H9 (cell line): ENCODE measurements at regions not wholly inside any gene's neighbourhood (a gene's known extent, or its start where the extent isn't known, plus 50 kb on each side); places are given as distances from the start of the nearest gene placed in this dataset.

Source experiments
- DNase-seq: peaks from one replicate; pipeline ENCODE4 v3.0.0-alpha.2; 2017
- H2AFZ ChIP-seq: one replicate; pipeline ENCODE4 v1.6.1; 2013; ENCODE audit warnings: mild to moderate bottlenecking, low read length, control low read depth, moderate library complexity
- H2AK5ac ChIP-seq: 2 replicates; pipeline ENCODE4 v1.6.1; 2013; ENCODE audit warnings: low read length, control low read depth, mixed read lengths; ENCODE audit not compliant: insufficient read length
- H2BK120ac ChIP-seq: one replicate; pipeline ENCODE4 v1.6.1; 2013; ENCODE audit warnings: low read depth, mild to moderate bottlenecking, low read length, control low read depth, inconsistent platforms; ENCODE audit not compliant: poor library complexity, severe bottlenecking
- H2BK12ac ChIP-seq: 2 replicates; pipeline ENCODE4 v1.6.1; 2013; ENCODE audit warnings: low read length, control low read depth, mixed read lengths, low read depth; ENCODE audit not compliant: insufficient read length
- H2BK15ac ChIP-seq: 2 replicates; pipeline ENCODE4 v1.6.1; 2013; ENCODE audit warnings: low read depth, low read length, control low read depth
- H2BK20ac ChIP-seq: one replicate; pipeline ENCODE4 v1.6.1; 2013; ENCODE audit warnings: low read depth, mild to moderate bottlenecking, low read length, control low read depth, inconsistent platforms; ENCODE audit not compliant: poor library complexity, severe bottlenecking
- H2BK5ac ChIP-seq: 2 replicates; pipeline ENCODE4 v1.6.1; 2013; ENCODE audit warnings: low read length, control low read depth, mixed read lengths; ENCODE audit not compliant: insufficient read length
- H3K14ac ChIP-seq: 2 replicates; pipeline ENCODE4 v1.6.1; 2013; ENCODE audit warnings: low read length, control low read depth; ENCODE audit not compliant: insufficient read depth
- H3K18ac ChIP-seq: 2 replicates; pipeline ENCODE4 v1.6.1; 2013; ENCODE audit warnings: low read depth, mild to moderate bottlenecking, mixed read lengths, low read length, control low read depth; ENCODE audit not compliant: insufficient read length
- H3K23ac ChIP-seq: 2 replicates; pipeline ENCODE4 v1.6.1; 2013; ENCODE audit warnings: low read length, control low read depth, mixed read lengths, low read depth; ENCODE audit not compliant: insufficient read length
- H3K23me2 ChIP-seq: 2 replicates; pipeline ENCODE4 v1.6.1; 2013; ENCODE audit warnings: low read depth, mild to moderate bottlenecking, mixed read lengths, low read length, control low read depth; ENCODE audit not compliant: insufficient read length, poor library complexity, severe bottlenecking
- H3K27ac ChIP-seq: 2 replicates; pipeline ENCODE4 v1.5.1; 2013; ENCODE audit warnings: low read length, control low read depth, mixed read lengths, low read depth; ENCODE audit not compliant: insufficient read length
- H3K27me3 ChIP-seq: 2 replicates; pipeline ENCODE4 v1.6.1; 2013; ENCODE audit warnings: low read length, control low read depth, inconsistent platforms; ENCODE audit not compliant: insufficient read depth
- H3K4ac ChIP-seq: 2 replicates; pipeline ENCODE4 v1.6.1; 2013; ENCODE audit warnings: low read depth, mild to moderate bottlenecking, control low read depth, inconsistent platforms, low read length, moderate library complexity
- H3K4me1 ChIP-seq: 2 replicates; pipeline ENCODE4 v1.6.1; 2013; ENCODE audit warnings: low read length, control low read depth, inconsistent platforms; ENCODE audit not compliant: insufficient read depth
- H3K4me2 ChIP-seq: 2 replicates; pipeline ENCODE4 v1.6.1; 2013; ENCODE audit warnings: low read length, control low read depth, mixed read lengths; ENCODE audit not compliant: insufficient read length, insufficient read depth
- H3K56ac ChIP-seq: 2 replicates; pipeline ENCODE4 v1.6.1; 2013; ENCODE audit warnings: low read depth, mild to moderate bottlenecking, mixed read lengths, low read length, control low read depth; ENCODE audit not compliant: insufficient read length
- H3K79me1 ChIP-seq: 2 replicates; pipeline ENCODE4 v1.6.1; 2013; ENCODE audit warnings: low read depth, mild to moderate bottlenecking, moderate library complexity, low read length, control low read depth, inconsistent platforms; ENCODE audit not compliant: insufficient read depth, poor library complexity, severe bottlenecking
- H3K79me2 ChIP-seq: 2 replicates; pipeline ENCODE4 v1.6.1; 2013; ENCODE audit warnings: low read length, control low read depth, inconsistent platforms; ENCODE audit not compliant: insufficient read depth
- H3K9ac ChIP-seq: 2 replicates; pipeline ENCODE4 v1.6.1; 2013; ENCODE audit warnings: low read length, control low read depth, mixed read lengths; ENCODE audit not compliant: insufficient read length; ENCODE audit errors: extremely low read depth
- H3K9me3 ChIP-seq: one replicate; pipeline ENCODE4 v1.6.1; 2013; ENCODE audit warnings: low read depth, low read length, inconsistent platforms; ENCODE audit not compliant: control insufficient read depth
- H3T11ph ChIP-seq: one replicate; pipeline ENCODE4 v1.6.1; 2013; ENCODE audit warnings: mild to moderate bottlenecking, low read length, control low read depth, inconsistent platforms
- H4K20me1 ChIP-seq: one replicate; pipeline ENCODE4 v1.6.1; 2013; ENCODE audit not compliant: control insufficient read depth, insufficient read length, insufficient read depth
- H4K5ac ChIP-seq: 2 replicates; pipeline ENCODE4 v1.6.1; 2013; ENCODE audit warnings: low read depth, mild to moderate bottlenecking, mixed read lengths, low read length, control low read depth; ENCODE audit not compliant: insufficient read length
- H4K8ac ChIP-seq: replicated peaks from 2 replicates; pipeline ENCODE4 v1.6.1; 2013; ENCODE audit warnings: low read length, control low read depth, mixed read lengths, low read depth; ENCODE audit not compliant: insufficient read length
- H4K91ac ChIP-seq: 2 replicates; pipeline ENCODE4 v1.6.1; 2013; ENCODE audit warnings: low read depth, mild to moderate bottlenecking, moderate library complexity, mixed read lengths, low read length, control low read depth; ENCODE audit not compliant: insufficient read length
- H3K27ac Mint-ChIP-seq, 3 experiments: 2 replicates in 2 of 3; 3 replicates in 1 of 3; pipeline ENCODE4 v1.8.0; 2020 to 2021; ENCODE audit warnings: mixed read lengths in 3 of 3, mild to moderate bottlenecking in 1 of 3, moderate library complexity in 1 of 3
- H3K27me3 Mint-ChIP-seq: 2 replicates; pipeline ENCODE4 v1.8.0; 2021; ENCODE audit warnings: low read depth, mild to moderate bottlenecking, moderate library complexity, mixed read lengths
- H3K36me3 Mint-ChIP-seq, 3 experiments: 2 replicates in 2 of 3; 3 replicates in 1 of 3; pipeline ENCODE4 v1.8.0; 2020 to 2021; ENCODE audit warnings: low read depth in 3 of 3, mixed read lengths in 3 of 3; ENCODE audit not compliant: insufficient read depth in 1 of 3
- H3K4me1 Mint-ChIP-seq, 2 experiments: 2 replicates each; pipeline ENCODE4 v1.8.0; 2020; ENCODE audit warnings: mixed read lengths in 2 of 2
- H3K4me3 Mint-ChIP-seq, 2 experiments: 2 replicates in 1 of 2; 3 replicates in 1 of 2; pipeline ENCODE4 v1.8.0; 2020 to 2021; ENCODE audit warnings: mild to moderate bottlenecking in 2 of 2, mixed read lengths in 2 of 2, moderate library complexity in 1 of 2
- H3K9me3 Mint-ChIP-seq, 2 experiments: 2 replicates in 1 of 2; 3 replicates in 1 of 2; pipeline ENCODE4 v1.8.0; 2020; ENCODE audit warnings: mild to moderate bottlenecking in 2 of 2, mixed read lengths in 2 of 2, moderate library complexity in 1 of 2
- WGBS: extraction: QIAGEN DNeasy Blood & Tissue Kit; methylation state at CpG from one replicate; pipeline ENCODE4 v1.1.7; 2013; ENCODE audit warnings: missing lambda C conversion rate, low lambda C conversion rate, mixed read lengths; ENCODE audit not compliant: insufficient read length; ENCODE audit errors: extremely low coverage; 5-methylcytosine and 5-hydroxymethylcytosine counted together
- TF ChIP-seq, protein P1 (sequence below): fragments of 200-600 bp; sonication (generic); conservative IDR thresholded peaks from 3 replicates; pipeline ENCODE4 v1.8.0; 2021; ENCODE audit warnings: antibody characterized with exemption, mild to moderate bottlenecking

DNA sequence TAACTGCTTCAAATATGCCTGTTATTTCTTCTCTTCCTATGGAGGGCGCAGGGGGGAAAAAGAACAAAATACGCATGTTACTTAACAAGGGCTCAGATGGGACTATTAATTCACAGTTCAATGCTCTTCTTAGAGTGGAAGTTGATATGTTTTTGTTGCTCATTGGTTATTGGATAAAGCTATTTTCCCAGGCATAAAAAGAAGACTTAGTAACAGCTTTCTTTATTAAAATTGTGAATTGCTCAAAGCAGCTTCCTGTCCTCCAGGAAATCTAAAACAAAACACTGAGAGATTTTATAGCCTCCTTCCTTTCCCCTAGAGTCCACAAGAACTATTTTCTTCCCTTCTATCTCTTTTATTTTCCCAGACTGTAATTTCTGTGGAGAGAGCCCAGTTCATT is 180.8 kb downstream of the SH3BP4 start:
- no peaks in the 10 kb centered on the region for H4K20me1 ChIP-seq
- H3K36me3 Mint-ChIP-seq: no peaks in the 10 kb centered on the region
- H4K91ac ChIP-seq: no peak overlapping the region
- no peak overlapping the region for H2BK12ac ChIP-seq
- no peak overlapping the region for H3K27ac ChIP-seq
- H3K4me1 ChIP-seq: no peaks in the 10 kb centered on the region
- H3K79me2 ChIP-seq: no peaks in the 10 kb centered on the region
- H3K4me1 Mint-ChIP-seq: peaks cover 0 to 4% of the 10 kb centered on the region in 2 experiments; a peak in 1 of 4 replicates
- no peak overlapping the region for H2BK15ac ChIP-seq
- no peak overlapping the region for H3K4me3 Mint-ChIP-seq
- H3K9me3 Mint-ChIP-seq: peaks cover 3 to 7% of the 10 kb centered on the region in 2 experiments; a peak in 2 of 5 replicates
- WGBS: no CpG with 5 or more reads among the region's 2 CpGs
- H3K18ac ChIP-seq: no peak overlapping the region
- H3K14ac ChIP-seq: no peak overlapping the region
- no peak overlapping the region for H4K5ac ChIP-seq
- no peak overlapping the region for H4K8ac ChIP-seq
- H3K9me3 ChIP-seq: no peaks in the 10 kb centered on the region
- peaks cover 4% of the 10 kb centered on the region; the same call in 1 of the 2 replicates for H3K27me3 ChIP-seq
- no peak overlapping the region for H2BK20ac ChIP-seq
- H3T11ph ChIP-seq: no peak overlapping the region
- no peaks in the 10 kb centered on the region for H3K23me2 ChIP-seq
- H3K79me1 ChIP-seq: no peaks in the 10 kb centered on the region
- no peak overlapping the region for H2BK5ac ChIP-seq
- no peak overlapping the region for H2BK120ac ChIP-seq
- H3K27ac Mint-ChIP-seq: no peak overlapping the region
- no peak overlapping the region for H3K23ac ChIP-seq
- H3K27me3 Mint-ChIP-seq: peaks cover 89% of the 10 kb centered on the region
- TF ChIP-seq, protein P1, sequence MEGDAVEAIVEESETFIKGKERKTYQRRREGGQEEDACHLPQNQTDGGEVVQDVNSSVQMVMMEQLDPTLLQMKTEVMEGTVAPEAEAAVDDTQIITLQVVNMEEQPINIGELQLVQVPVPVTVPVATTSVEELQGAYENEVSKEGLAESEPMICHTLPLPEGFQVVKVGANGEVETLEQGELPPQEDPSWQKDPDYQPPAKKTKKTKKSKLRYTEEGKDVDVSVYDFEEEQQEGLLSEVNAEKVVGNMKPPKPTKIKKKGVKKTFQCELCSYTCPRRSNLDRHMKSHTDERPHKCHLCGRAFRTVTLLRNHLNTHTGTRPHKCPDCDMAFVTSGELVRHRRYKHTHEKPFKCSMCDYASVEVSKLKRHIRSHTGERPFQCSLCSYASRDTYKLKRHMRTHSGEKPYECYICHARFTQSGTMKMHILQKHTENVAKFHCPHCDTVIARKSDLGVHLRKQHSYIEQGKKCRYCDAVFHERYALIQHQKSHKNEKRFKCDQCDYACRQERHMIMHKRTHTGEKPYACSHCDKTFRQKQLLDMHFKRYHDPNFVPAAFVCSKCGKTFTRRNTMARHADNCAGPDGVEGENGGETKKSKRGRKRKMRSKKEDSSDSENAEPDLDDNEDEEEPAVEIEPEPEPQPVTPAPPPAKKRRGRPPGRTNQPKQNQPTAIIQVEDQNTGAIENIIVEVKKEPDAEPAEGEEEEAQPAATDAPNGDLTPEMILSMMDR: no peak
- DNase-seq: no peak
- no peak overlapping the region for H2AFZ ChIP-seq
- H3K9ac ChIP-seq: no peak overlapping the region
- no peak overlapping the region for H3K4me2 ChIP-seq
- H3K56ac ChIP-seq: no peak overlapping the region
- H3K4ac ChIP-seq: no peak overlapping the region
- no peak overlapping the region for H2AK5ac ChIP-seq
